Muscle layer of duodenum (tissue), 2 donors: ENCODE measurements at regions not wholly inside any gene's neighbourhood (a gene's known extent, or its start where the extent isn't known, plus 50 kb on each side); places are given as distances from the start of the nearest gene placed in this dataset.
"Not testable (repeated sequence)": the region's sequence is repeated elsewhere in the genome, so short reads cannot be mapped to it uniquely, and the experiment has no call there.

Experiments used
- H3K27ac ChIP-seq: one replicate; pipeline ENCODE4 v1.7.0; 2013; ENCODE audit warnings: mild to moderate bottlenecking, low read length
- H3K27me3 ChIP-seq: one replicate; pipeline ENCODE4 v1.7.0; 2013; ENCODE audit warnings: low read depth, mild to moderate bottlenecking, control low read depth, low read length
- H3K36me3 ChIP-seq, 2 donors: one replicate each; pipeline ENCODE4 v1.7.0; 2013; ENCODE audit warnings: low read length in 2 of 2, control low read depth in 1 of 2, mild to moderate bottlenecking in 1 of 2; ENCODE audit not compliant: insufficient read depth in 2 of 2, control insufficient read depth in 1 of 2
- H3K4me1 ChIP-seq, 2 donors: one replicate each; pipeline ENCODE4 v1.7.0; 2013; ENCODE audit warnings: low read length in 2 of 2, mild to moderate bottlenecking in 2 of 2, control low read depth in 1 of 2, moderate library complexity in 1 of 2; ENCODE audit not compliant: insufficient read depth in 2 of 2, control insufficient read depth in 1 of 2
- H3K4me3 ChIP-seq, 2 donors: one replicate each; pipeline ENCODE4 v1.7.0; 2013; ENCODE audit warnings: low read length in 2 of 2, low read depth in 1 of 2, mild to moderate bottlenecking in 1 of 2
- H3K9me3 ChIP-seq, 2 donors: one replicate each; pipeline ENCODE4 v1.7.0; 2013; ENCODE audit warnings: low read length in 2 of 2, control low read depth in 1 of 2, mild to moderate bottlenecking in 1 of 2; ENCODE audit not compliant: control insufficient read depth in 1 of 2
- donor health status: healthy.

DNA sequence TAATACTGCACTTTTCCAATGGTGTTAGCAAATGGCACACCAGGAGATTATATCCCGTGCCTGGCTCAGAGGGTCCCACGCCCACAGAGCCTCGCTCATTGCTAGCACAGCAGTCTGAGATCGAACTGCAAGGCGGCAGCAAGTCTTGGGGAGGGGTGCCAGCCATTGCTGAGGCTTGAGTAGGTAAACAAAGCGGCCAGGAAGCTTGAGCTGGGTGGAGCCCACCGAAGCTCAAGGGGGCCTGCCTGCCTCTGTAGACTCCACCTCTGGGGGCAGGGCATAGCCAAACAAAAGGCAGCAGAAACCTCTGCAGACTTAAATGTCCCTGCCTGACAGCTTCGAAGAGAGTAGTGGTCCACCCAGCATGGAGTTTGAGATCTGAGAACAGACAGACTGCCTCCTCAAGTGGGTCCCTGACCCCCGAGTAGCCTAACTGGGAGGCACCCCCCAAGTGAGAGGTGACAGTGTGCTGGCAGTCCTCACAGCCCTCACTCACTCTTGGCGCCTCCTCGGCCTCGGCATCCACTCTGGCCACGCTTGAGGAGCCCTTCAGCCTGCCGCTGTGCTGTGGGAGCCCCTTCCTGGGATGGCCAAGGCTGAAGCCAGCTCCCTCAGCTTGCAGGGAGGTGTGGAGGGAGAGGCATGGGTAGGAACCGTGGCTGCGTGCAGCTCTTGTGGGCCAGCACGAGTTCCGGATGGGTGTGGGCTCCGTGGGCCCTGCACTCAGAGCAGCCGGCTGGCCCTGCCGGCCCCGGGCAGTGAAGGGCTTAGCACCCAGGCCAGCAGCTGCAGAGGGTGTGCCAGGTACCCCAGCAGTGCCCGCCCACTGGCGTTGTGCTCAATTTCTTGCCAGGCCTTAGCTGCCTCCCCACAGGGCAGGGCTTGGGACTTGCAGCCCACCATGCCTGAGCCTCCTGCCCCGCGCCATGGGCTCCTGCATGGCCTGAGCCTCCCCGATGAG, 188.0 kb downstream of the MMUT start:
- not testable (repeated sequence) for H3K4me3 ChIP-seq, H3K27me3 ChIP-seq, H3K4me1 ChIP-seq, H3K27ac ChIP-seq, H3K36me3 ChIP-seq, H3K9me3 ChIP-seq

DNA sequence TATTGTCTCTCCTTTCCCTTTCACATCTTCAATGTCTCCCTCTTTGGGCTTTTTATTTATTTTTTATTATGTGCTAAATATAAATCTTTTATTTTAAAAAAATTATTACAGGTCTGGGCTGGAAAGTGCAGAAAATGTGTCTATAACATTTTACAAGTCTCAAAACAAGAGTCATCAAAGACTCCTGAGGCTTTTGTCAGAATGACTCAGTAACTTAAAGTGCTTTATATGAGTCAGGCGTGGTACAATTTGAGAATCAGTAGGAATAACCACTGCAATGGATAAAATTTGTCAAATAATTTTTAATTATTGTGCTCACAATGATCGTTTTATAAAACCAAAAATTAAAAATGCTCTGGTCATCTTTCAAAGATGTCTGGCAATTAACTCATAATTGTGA, 193.9 kb downstream of the MMUT start:
- Histone ChIP-seq H3K9me3 (peaks cover 0 to 5% of the 10 kb centered on the region in 2 donors), H3K27me3 (no peaks in the 10 kb centered on the region), H3K4me3 (no peak overlapping the region), H3K36me3 (no peaks in the 10 kb centered on the region), H3K27ac (no peak overlapping the region), H3K4me1 (no peaks in the 10 kb centered on the region)

DNA sequence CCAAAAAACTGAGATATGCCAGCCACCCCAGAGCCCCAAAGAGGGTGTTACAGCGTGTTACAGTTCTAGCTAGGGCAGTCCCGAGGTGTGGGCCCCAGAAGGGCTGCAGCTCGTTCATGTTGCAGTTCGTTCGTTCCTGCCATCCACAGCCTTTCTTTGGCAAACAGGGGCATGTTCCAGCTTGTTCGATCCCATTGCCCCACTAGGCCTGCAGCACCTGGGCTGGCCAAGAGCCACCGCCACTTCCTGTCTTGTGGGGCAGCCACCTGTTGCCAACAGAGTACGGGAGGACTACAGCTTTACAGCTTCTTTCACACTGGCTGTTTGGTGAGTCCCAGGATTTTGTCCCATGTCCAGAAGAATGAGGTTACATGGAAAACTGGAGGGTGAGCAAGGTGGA, 198.1 kb downstream of the MMUT start:
- Histone ChIP-seq H3K36me3 (no peaks in the 10 kb centered on the region), H3K27me3 (no peaks in the 10 kb centered on the region), H3K4me1 (no peaks in the 10 kb centered on the region), H3K27ac (no peak overlapping the region), H3K4me3 (no peak overlapping the region), H3K9me3 (peaks cover 0 to 5% of the 10 kb centered on the region in 2 donors)

DNA sequence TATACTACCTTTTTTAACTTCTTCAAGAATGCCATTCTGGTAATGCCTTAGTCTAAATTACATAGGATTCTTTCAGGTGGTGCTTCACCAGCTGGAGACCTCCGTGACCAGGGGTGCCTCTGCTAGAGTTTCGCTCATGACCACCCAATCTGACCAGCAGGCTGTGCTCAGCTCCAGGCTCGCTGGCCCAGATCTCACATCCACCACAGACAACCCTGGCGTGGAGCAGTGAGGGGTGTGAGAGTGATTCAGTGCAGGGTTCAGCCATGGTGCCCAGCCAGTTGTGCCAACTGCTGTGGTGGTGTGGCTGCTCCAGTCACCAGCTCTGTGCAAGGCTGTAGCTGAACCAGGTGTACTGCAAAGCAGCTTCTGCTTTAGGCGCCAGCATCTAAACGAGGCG, 198.6 kb downstream of the MMUT start:
- no peaks in the 10 kb centered on the region for H3K36me3 ChIP-seq
- peaks cover 0 to 5% of the 10 kb centered on the region in 2 donors for H3K9me3 ChIP-seq
- H3K4me3 ChIP-seq = no peak overlapping the region
- no peaks in the 10 kb centered on the region for H3K4me1 ChIP-seq
- H3K27ac ChIP-seq = no peak overlapping the region
- H3K27me3 ChIP-seq = no peaks in the 10 kb centered on the region

DNA sequence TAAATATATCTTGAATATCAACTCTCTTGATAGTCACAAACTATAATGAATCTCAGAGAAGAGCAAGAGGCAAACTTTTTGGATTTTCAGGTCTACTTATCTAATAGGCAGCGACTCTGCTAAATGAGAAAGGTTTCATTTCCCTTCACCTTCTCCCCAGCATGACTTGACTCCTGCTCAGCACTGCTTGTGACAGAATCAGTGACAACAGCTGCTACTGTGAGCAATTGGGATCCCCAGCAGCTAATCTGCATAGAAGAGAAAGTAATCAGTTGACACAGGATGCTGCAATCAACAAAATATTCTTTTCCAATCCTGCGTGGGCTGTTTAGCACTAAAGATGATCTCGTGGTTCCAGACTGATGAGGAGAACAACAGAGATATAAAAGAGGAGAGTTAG, 205.5 kb downstream of the MMUT start:
- H3K4me1 ChIP-seq = no peaks in the 10 kb centered on the region
- no peaks in the 10 kb centered on the region for H3K27me3 ChIP-seq
- no peak overlapping the region for H3K27ac ChIP-seq
- no peaks in the 10 kb centered on the region for H3K36me3 ChIP-seq
- H3K4me3 ChIP-seq = no peak overlapping the region
- H3K9me3 ChIP-seq = no peaks in the 10 kb centered on the region

DNA sequence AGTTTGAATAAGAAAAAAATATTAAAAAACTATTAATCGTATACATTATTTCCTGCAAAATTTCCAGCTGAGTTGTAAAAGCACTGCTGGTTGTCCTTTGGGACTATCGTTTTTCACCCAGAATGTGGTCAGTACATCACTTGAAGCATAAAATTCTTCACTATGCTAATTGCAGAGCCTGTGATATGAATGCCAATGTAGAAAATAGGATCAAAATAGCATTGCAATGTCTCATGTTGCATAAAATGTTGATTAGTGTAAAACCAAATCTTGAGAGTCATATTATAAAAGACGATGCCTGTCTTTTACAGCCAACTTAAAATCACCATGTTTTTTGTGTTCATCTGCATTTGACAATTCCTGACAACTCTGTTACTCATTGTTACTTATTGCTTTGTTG, 207.7 kb downstream of the MMUT start:
- Histone ChIP-seq H3K4me3 (no peak overlapping the region), H3K9me3 (no peaks in the 10 kb centered on the region), H3K27ac (no peak overlapping the region)

DNA sequence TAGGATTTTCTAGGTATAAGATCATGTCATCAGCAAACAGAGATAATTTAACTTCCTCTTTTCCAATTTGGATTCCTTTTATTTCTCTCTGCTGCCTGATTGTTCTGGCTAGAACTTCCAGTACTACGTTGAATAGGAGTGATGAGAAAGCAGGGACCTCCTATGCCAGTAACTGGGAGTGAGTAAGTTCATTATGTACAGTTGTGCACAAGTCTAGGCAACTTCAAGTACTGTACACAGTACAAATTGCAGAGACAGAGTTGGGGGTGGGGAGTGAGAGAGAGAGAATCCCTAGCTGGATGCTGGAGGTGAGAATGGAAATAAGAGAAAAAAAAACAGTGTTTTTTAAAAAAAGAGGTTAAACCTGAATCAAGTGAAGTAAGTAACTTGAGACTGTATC, 210.2 kb downstream of the MMUT start:
- no peaks in the 10 kb centered on the region for H3K4me1 ChIP-seq
- no peaks in the 10 kb centered on the region for H3K36me3 ChIP-seq
- no peaks in the 10 kb centered on the region for H3K27me3 ChIP-seq
- no peaks in the 10 kb centered on the region for H3K9me3 ChIP-seq
- H3K4me3 ChIP-seq = no peak overlapping the region
- no peak overlapping the region for H3K27ac ChIP-seq

More for the DNA sequence above, 207.7 kb downstream of the MMUT start:
- Histone ChIP-seq H3K36me3 (no peaks in the 10 kb centered on the region), H3K4me1 (no peaks in the 10 kb centered on the region), H3K27me3 (no peaks in the 10 kb centered on the region)

DNA sequence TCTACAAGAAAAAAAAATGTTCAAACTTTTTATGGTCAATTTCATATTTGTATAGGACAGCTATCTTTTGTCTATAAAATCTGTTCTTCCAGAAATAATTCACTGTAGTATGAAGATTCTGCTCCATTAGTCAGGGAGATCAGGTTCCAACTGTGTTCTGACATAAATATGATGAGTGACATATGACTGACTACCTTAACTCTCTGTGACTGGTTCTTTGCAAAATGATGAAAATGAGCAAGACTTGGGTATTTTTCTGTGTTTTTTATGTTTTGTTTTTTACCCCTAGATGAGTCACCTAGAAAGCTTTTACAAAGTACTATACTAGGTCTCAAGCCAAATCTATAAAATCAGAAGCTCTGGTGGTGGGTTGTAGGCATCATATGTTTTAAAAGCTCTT, 229.6 kb downstream of the MMUT start:
- Histone ChIP-seq H3K9me3 (peaks cover 0 to 2% of the 10 kb centered on the region in 2 donors), H3K4me1 (no peaks in the 10 kb centered on the region), H3K27ac (no peak overlapping the region), H3K4me3 (no peak overlapping the region), H3K27me3 (no peaks in the 10 kb centered on the region), H3K36me3 (no peaks in the 10 kb centered on the region)

DNA sequence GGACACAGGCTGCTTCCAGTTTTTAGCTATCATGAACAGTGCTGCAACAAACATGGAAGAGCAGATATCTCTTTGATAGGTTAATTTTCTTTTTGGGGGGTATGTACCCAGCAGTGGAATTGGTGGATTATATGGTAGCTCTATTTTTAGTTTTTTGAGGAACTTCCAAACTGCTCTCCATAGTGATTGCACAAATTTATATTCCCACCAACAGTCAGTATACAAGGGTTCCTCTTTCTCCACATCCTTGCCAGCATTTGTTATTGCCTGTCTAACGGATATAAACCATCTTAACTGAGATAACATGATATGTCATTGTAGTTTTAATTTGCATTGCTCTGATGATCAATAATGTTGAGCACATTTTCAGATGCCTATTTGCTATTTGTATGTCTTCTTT, 237.6 kb downstream of the MMUT start:
- H3K36me3 ChIP-seq = no peaks in the 10 kb centered on the region
- H3K27ac ChIP-seq = no peak overlapping the region
- no peaks in the 10 kb centered on the region for H3K27me3 ChIP-seq
- no peak overlapping the region for H3K4me3 ChIP-seq
- no peaks in the 10 kb centered on the region for H3K4me1 ChIP-seq
- H3K9me3 ChIP-seq = peaks cover 0 to 2% of the 10 kb centered on the region in 2 donors

DNA sequence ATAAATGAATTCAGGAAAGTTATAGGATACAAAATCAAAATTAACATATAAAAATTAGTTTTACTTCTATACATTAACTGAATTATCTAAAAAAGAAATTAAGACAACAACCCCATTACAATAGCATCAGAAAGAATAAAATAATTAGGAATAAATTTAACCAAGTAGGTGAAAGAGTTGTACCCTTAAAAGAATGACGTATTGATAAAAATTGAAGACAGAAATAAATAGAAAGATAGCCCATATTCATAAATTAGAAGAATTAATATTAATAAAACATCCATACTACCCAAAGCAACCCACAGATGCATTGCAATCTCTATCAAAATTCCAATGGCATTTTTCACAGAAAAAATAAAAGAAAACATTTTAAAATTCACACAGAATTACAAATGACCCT, 242.8 kb downstream of the MMUT start:
- H3K36me3 ChIP-seq = no peaks in the 10 kb centered on the region
- H3K4me3 ChIP-seq = no peak overlapping the region
- H3K9me3 ChIP-seq = peaks cover 4 to 5% of the 10 kb centered on the region in 2 donors
- H3K27ac ChIP-seq = no peak overlapping the region
- H3K27me3 ChIP-seq = no peaks in the 10 kb centered on the region
- H3K4me1 ChIP-seq = no peaks in the 10 kb centered on the region

DNA sequence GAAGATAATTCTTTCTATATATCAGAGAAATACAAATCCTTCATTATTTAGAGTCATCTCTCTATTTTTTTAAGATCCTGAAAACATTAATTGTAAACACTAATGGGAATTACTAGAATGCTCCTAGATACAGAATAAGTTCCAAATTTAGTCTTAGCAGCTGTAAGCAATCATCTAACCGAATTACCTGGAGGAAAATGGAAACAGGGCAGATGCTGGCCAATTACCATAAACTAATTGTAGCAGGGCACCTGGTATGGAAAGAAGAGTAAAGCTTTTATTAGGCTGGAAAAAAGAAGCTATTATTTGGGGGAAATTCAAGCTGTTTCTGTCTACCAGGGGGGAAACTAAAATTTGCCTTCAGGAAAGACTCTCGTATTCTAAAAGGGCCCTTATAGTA, 257.5 kb downstream of the MMUT start:
- H3K4me3 ChIP-seq = no peak overlapping the region
- H3K4me1 ChIP-seq = no peaks in the 10 kb centered on the region
- no peaks in the 10 kb centered on the region for H3K9me3 ChIP-seq
- H3K36me3 ChIP-seq = no peaks in the 10 kb centered on the region
- no peaks in the 10 kb centered on the region for H3K27me3 ChIP-seq
- no peak overlapping the region for H3K27ac ChIP-seq
